Neural progenitor cell (in vitro differentiated cells): ENCODE measurements at regions not wholly inside any gene's neighbourhood (a gene's known extent, or its start where the extent isn't known, plus 50 kb on each side); places are given as distances from the start of the nearest gene placed in this dataset.

Source experiments
- DNase-seq: peaks from one replicate; pipeline ENCODE4 v3.0.0-alpha.2; 2016; ENCODE audit warnings: low spot score
- H2AFZ ChIP-seq: fragments of 200-600 bp; sonication (generic); replicated peaks from 2 replicates; pipeline ENCODE4 v1.6.1; 2016; ENCODE audit warnings: antibody characterized with exemption
- H3F3A ChIP-seq: fragments of 200-600 bp; sonication (generic); 2 replicates; pipeline ENCODE4 v1.6.1; 2016; ENCODE audit warnings: antibody characterized with exemption, low read depth
- H3K27ac ChIP-seq: fragments of 200-600 bp; sonication (generic); 2 replicates; pipeline ENCODE4 v1.5.1; 2016; ENCODE audit warnings: mild to moderate bottlenecking
- H3K27me3 ChIP-seq: fragments of 200-600 bp; sonication (generic); 2 replicates; pipeline ENCODE4 v1.6.1; 2016; ENCODE audit warnings: mild to moderate bottlenecking, moderate library complexity
- H3K36me3 ChIP-seq: fragments of 200-600 bp; sonication (generic); 2 replicates; pipeline ENCODE4 v1.5.1; 2016
- H3K4me1 ChIP-seq: fragments of 200-600 bp; sonication (generic); 2 replicates; pipeline ENCODE4 v1.6.1; 2016; ENCODE audit warnings: mixed run types
- H3K4me2 ChIP-seq: fragments of 200-600 bp; sonication (generic); 2 replicates; pipeline ENCODE4 v1.6.1; 2016
- H3K4me3 ChIP-seq: fragments of 200-600 bp; sonication (generic); 2 replicates; pipeline ENCODE4 v1.5.1; 2016
- H3K79me2 ChIP-seq: fragments of 200-600 bp; sonication (generic); 2 replicates; pipeline ENCODE4 v1.6.1; 2016; ENCODE audit warnings: low read depth
- H3K9ac ChIP-seq: fragments of 200-600 bp; sonication (generic); 2 replicates; pipeline ENCODE4 v1.6.1; 2016
- H3K9me3 ChIP-seq: fragments of 200-600 bp; sonication (generic); 2 replicates; pipeline ENCODE4 v1.5.1; 2016; ENCODE audit warnings: low read depth
- H4K20me1 ChIP-seq: fragments of 200-600 bp; sonication (generic); 2 replicates; pipeline ENCODE4 v1.6.1; 2016; ENCODE audit warnings: low read depth
- H3K27ac Mint-ChIP-seq: 3 replicates; pipeline ENCODE4 v1.8.0; 2021; ENCODE audit warnings: mixed read lengths
- H3K27me3 Mint-ChIP-seq: 2 replicates; pipeline ENCODE4 v1.8.0; 2022; ENCODE audit warnings: low read depth, mild to moderate bottlenecking, inconsistent platforms, moderate library complexity, mixed read lengths; ENCODE audit not compliant: insufficient read depth
- H3K36me3 Mint-ChIP-seq: 3 replicates; pipeline ENCODE4 v1.8.0; 2021; ENCODE audit warnings: mixed read lengths
- H3K4me1 Mint-ChIP-seq: 3 replicates; pipeline ENCODE4 v1.8.0; 2021; ENCODE audit warnings: mixed read lengths
- H3K4me3 Mint-ChIP-seq: 3 replicates; pipeline ENCODE4 v1.8.0; 2021; ENCODE audit warnings: mild to moderate bottlenecking, moderate library complexity, mixed read lengths
- H3K9me3 Mint-ChIP-seq: 3 replicates; pipeline ENCODE4 v1.8.0; 2020; ENCODE audit warnings: mixed read lengths
- EZH2 ChIP-seq: fragments of 200-600 bp; sonication (generic); IDR thresholded peaks from 2 replicates; pipeline ENCODE4 v1.6.1; 2017; ENCODE audit warnings: antibody characterized with exemption, mild to moderate bottlenecking, moderate library complexity
- EZH2phosphoT487 ChIP-seq: fragments of 200-600 bp; sonication (generic); IDR thresholded peaks from 2 replicates; pipeline ENCODE4 v1.6.1; 2017; ENCODE audit warnings: antibody characterized with exemption
- TF ChIP-seq, protein P1 (sequence below): fragments of 200-600 bp; sonication (generic); IDR thresholded peaks from 2 replicates; pipeline ENCODE4 v1.5.1; 2017; ENCODE audit warnings: antibody characterized with exemption, mild to moderate bottlenecking

DNA sequence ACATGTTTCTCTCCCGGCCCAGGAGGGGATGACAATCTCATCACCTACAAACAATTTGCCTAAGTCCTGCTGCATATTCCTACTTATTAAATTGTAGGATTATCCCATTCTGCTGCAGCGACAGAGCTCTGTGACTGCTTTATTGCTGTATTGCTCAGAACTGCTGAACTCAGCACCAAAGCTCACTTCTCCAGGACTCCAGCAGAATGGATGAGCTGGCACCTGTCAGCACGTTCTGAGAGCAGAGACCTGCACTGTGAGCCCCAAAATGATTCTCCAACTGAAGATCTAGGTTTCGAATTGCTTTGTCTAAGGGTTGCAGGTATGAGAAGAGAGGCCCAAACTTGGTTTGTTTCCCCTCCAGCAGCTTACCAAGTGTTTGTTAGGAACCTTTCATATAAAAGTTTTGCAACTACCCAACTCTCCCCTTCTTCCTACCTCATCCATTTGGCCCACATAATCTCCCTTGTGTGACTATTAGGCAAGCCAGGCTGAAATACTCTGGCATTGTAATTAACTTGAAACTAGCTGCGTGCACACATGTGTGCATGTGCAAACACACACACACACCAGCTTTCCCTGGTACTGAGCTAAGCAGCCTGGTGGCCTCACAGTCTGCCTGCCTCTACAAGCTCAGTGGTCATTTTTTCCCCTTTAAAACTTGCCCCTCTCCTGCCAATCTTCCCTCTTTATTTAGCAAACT is 161.4 kb upstream of the CAMK1G start:
- Histone ChIP-seq H3K4me2 (peak overlapping the region; percentile 28), H3K4me3 (no peak overlapping the region), H4K20me1 (no peaks in the 10 kb centered on the region), H2AFZ (no peak overlapping the region), H3K27me3 (no peaks in the 10 kb centered on the region), H3K9ac (no peak overlapping the region), H3F3A (peaks cover 1% of the 10 kb centered on the region), H3K27ac (no peak overlapping the region), H3K4me1 (peaks cover 55% of the 10 kb centered on the region), H3K36me3 (no peaks in the 10 kb centered on the region), H3K79me2 (no peaks in the 10 kb centered on the region), H3K9me3 (no peaks in the 10 kb centered on the region)
- Mint-ChIP-seq H3K4me1 (peaks cover 47% of the 10 kb centered on the region), H3K9me3 (no peaks in the 10 kb centered on the region), H3K4me3 (peak overlapping the region; percentile 2), H3K36me3 (no peaks in the 10 kb centered on the region), H3K27ac (no peak overlapping the region), H3K27me3 (peaks cover 28% of the 10 kb centered on the region)
- no peak for DNase-seq
- TF ChIP-seq EZH2 (no peak), EZH2phosphoT487 (no peak)
- TF ChIP-seq, protein P1, sequence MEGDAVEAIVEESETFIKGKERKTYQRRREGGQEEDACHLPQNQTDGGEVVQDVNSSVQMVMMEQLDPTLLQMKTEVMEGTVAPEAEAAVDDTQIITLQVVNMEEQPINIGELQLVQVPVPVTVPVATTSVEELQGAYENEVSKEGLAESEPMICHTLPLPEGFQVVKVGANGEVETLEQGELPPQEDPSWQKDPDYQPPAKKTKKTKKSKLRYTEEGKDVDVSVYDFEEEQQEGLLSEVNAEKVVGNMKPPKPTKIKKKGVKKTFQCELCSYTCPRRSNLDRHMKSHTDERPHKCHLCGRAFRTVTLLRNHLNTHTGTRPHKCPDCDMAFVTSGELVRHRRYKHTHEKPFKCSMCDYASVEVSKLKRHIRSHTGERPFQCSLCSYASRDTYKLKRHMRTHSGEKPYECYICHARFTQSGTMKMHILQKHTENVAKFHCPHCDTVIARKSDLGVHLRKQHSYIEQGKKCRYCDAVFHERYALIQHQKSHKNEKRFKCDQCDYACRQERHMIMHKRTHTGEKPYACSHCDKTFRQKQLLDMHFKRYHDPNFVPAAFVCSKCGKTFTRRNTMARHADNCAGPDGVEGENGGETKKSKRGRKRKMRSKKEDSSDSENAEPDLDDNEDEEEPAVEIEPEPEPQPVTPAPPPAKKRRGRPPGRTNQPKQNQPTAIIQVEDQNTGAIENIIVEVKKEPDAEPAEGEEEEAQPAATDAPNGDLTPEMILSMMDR, result no peak

DNA sequence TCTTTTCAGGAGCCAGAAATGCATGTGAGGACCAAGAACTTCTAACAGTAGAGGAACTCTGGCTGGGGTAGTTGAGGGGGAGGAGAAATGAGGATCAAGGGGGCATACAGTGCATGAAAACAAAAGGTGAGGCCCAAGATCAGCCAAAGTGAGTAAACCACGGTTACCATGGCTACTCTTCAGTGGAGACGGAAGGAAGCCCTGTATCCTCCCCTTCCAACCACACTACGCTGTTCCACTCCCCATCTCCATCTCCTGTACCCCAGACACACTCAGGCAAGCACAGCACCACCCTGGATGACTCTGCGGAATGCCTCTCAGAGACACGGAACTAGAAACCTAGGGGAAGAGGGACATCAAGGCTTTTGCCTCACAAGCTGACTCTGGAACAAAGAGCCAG is 157.6 kb upstream of the CAMK1G start:
- H3K9ac ChIP-seq, result no peak overlapping the region
- no peaks in the 10 kb centered on the region for H3K36me3 Mint-ChIP-seq
- H3K4me1 Mint-ChIP-seq, result peaks cover 55% of the 10 kb centered on the region
- no peaks in the 10 kb centered on the region for H3K79me2 ChIP-seq
- no peaks in the 10 kb centered on the region for H3K9me3 Mint-ChIP-seq
- H4K20me1 ChIP-seq, result no peaks in the 10 kb centered on the region
- H3K4me3 Mint-ChIP-seq, result no peak overlapping the region
- H3K27me3 Mint-ChIP-seq, result peaks cover 45% of the 10 kb centered on the region
- TF ChIP-seq EZH2, result no peak
- no peak for TF ChIP-seq EZH2phosphoT487
- TF ChIP-seq, protein P1, result no peak
- H3K4me1 ChIP-seq, result peaks cover 53% of the 10 kb centered on the region
- no peak for DNase-seq
- H3K27me3 ChIP-seq, result no peaks in the 10 kb centered on the region
- no peak overlapping the region for H3K4me3 ChIP-seq
- H3K4me2 ChIP-seq, result peak overlapping the region; percentile 38
- H3K9me3 ChIP-seq, result no peaks in the 10 kb centered on the region
- peaks cover 25% of the 10 kb centered on the region for H3F3A ChIP-seq
- H3K27ac Mint-ChIP-seq, result no peak overlapping the region
- H3K27ac ChIP-seq, result no peak overlapping the region
- no peak overlapping the region for H2AFZ ChIP-seq
- H3K36me3 ChIP-seq, result no peaks in the 10 kb centered on the region

DNA sequence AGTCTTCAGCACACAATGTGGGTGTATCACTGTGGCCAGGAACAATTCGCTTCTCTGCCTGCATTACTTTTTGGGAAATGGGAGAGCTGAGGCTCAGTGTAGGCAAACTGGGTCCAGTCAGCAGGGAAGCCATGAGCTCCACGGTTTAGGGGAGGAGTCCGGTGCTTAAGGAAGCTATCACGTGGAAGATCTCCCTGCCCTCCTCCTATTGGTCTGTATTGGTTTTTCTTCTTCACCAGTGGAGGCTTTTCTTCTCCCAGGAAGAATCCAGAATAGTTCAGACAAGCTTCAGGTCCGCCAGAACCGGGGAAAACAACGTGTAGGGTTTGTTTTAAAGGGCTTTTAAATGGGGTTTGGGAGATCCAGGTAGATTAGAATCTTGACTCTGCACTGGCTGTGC is 156.2 kb upstream of the CAMK1G start:
- peaks cover 49% of the 10 kb centered on the region for H3K4me1 Mint-ChIP-seq
- H3K4me3 Mint-ChIP-seq, result no peak overlapping the region
- Histone ChIP-seq H3K9ac (no peak overlapping the region), H3K36me3 (no peaks in the 10 kb centered on the region), H4K20me1 (no peaks in the 10 kb centered on the region), H3K27ac (no peak overlapping the region), H3K4me3 (no peak overlapping the region), H3K4me2 (peak overlapping the region; percentile 68), H3F3A (peaks cover 25% of the 10 kb centered on the region), H2AFZ (no peak overlapping the region), H3K9me3 (no peaks in the 10 kb centered on the region), H3K4me1 (peaks cover 49% of the 10 kb centered on the region), H3K79me2 (no peaks in the 10 kb centered on the region), H3K27me3 (no peaks in the 10 kb centered on the region)
- peaks cover 42% of the 10 kb centered on the region for H3K27me3 Mint-ChIP-seq
- H3K27ac Mint-ChIP-seq, result no peak overlapping the region
- no peak for TF ChIP-seq EZH2
- H3K36me3 Mint-ChIP-seq, result no peaks in the 10 kb centered on the region
- no peak for DNase-seq
- no peaks in the 10 kb centered on the region for H3K9me3 Mint-ChIP-seq

DNA sequence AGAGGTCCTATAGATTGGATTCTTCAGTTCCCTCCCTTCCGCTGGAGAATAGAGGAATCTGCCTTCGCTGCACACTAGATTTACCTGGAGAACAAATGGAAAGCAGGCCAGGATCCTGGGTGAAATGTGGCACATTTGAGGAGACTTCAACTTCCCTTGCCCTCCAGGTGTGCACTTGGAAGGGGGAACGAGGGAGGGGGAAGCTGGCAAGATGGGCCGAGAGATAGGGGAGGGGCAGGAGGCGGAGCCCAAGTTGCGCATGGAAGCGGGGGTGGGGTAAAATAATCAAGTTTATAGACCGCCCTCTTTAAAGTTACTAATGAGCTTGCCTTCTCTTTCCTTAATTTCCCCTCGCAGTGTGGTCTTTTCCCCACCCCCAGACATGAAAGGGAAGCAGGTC is 155.7 kb upstream of the CAMK1G start:
- Histone ChIP-seq H3K9me3 (no peaks in the 10 kb centered on the region), H3K36me3 (no peaks in the 10 kb centered on the region), H4K20me1 (no peaks in the 10 kb centered on the region), H3K79me2 (no peaks in the 10 kb centered on the region), H3K27ac (no peak overlapping the region), H3K4me3 (peak overlapping the region; percentile 28), H3K4me1 (peaks cover 51% of the 10 kb centered on the region), H3K9ac (no peak overlapping the region), H3K27me3 (no peaks in the 10 kb centered on the region), H3K4me2 (peak overlapping the region; percentile 68), H3F3A (peaks cover 26% of the 10 kb centered on the region), H2AFZ (no peak overlapping the region)
- no peak for DNase-seq
- H3K27me3 Mint-ChIP-seq, result peaks cover 40% of the 10 kb centered on the region
- H3K36me3 Mint-ChIP-seq, result no peaks in the 10 kb centered on the region
- no peaks in the 10 kb centered on the region for H3K9me3 Mint-ChIP-seq
- no peak overlapping the region for H3K27ac Mint-ChIP-seq
- H3K4me3 Mint-ChIP-seq, result peak overlapping the region; percentile 58
- H3K4me1 Mint-ChIP-seq, result peaks cover 48% of the 10 kb centered on the region
- TF ChIP-seq, protein P1, result no peak
- TF ChIP-seq EZH2 (no peak), EZH2phosphoT487 (no peak)
